ENCODE measurements at regions not wholly inside any gene's neighbourhood (a gene's known extent, or its start where the extent isn't known, plus 50 kb on each side); places are given as distances from the start of the nearest gene placed in this dataset.

DNA sequence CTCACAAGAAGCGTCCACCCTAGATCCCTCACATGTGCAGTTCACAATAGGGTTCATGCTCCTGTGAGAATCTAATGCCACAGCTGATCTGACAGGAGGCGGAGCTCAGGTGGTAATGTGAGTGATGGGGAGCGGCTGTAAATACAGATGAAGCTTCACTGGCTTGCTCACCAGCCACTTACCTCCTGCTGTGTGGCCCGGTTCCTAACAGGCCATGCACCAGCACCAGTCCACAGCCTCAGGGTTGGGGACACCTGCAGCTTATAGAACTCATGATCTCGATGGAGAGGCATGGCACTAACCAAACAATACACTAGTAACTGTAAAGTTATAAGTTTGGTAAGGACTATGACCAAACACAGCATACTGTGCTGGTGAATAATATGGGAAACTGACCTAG, 368.0 kb upstream of the CDH5 start:
- TF ChIP-seq, protein P1, sequence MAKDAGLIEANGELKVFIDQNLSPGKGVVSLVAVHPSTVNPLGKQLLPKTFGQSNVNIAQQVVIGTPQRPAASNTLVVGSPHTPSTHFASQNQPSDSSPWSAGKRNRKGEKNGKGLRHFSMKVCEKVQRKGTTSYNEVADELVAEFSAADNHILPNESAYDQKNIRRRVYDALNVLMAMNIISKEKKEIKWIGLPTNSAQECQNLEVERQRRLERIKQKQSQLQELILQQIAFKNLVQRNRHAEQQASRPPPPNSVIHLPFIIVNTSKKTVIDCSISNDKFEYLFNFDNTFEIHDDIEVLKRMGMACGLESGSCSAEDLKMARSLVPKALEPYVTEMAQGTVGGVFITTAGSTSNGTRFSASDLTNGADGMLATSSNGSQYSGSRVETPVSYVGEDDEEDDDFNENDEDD (CRISPR knock-in tag; IDR thresholded peaks at IDR 0.05; ENCODE audit: borderline replicate concordance) = no peak
- TF ChIP-seq ZNF501 (CRISPR knock-in tag; IDR thresholded peaks at IDR 0.05) (no peak), NFYB (CRISPR knock-in tag; IDR thresholded peaks at IDR 0.05) (no peak), ESRRA (CRISPR knock-in tag; IDR thresholded peaks at IDR 0.05; ENCODE audit: low read depth) (no peak), BCLAF1 (IDR thresholded peaks at IDR 0.05) (no peak)
- TF ChIP-seq, protein P2, sequence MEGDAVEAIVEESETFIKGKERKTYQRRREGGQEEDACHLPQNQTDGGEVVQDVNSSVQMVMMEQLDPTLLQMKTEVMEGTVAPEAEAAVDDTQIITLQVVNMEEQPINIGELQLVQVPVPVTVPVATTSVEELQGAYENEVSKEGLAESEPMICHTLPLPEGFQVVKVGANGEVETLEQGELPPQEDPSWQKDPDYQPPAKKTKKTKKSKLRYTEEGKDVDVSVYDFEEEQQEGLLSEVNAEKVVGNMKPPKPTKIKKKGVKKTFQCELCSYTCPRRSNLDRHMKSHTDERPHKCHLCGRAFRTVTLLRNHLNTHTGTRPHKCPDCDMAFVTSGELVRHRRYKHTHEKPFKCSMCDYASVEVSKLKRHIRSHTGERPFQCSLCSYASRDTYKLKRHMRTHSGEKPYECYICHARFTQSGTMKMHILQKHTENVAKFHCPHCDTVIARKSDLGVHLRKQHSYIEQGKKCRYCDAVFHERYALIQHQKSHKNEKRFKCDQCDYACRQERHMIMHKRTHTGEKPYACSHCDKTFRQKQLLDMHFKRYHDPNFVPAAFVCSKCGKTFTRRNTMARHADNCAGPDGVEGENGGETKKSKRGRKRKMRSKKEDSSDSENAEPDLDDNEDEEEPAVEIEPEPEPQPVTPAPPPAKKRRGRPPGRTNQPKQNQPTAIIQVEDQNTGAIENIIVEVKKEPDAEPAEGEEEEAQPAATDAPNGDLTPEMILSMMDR (CRISPR knock-in tag; IDR thresholded peaks at IDR 0.05) = no peak
- TF ChIP-seq, protein P3, sequence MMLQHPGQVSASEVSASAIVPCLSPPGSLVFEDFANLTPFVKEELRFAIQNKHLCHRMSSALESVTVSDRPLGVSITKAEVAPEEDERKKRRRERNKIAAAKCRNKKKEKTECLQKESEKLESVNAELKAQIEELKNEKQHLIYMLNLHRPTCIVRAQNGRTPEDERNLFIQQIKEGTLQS (CRISPR knock-in tag; IDR thresholded peaks at IDR 0.05) = no peak
- TF ChIP-seq, protein P4, sequence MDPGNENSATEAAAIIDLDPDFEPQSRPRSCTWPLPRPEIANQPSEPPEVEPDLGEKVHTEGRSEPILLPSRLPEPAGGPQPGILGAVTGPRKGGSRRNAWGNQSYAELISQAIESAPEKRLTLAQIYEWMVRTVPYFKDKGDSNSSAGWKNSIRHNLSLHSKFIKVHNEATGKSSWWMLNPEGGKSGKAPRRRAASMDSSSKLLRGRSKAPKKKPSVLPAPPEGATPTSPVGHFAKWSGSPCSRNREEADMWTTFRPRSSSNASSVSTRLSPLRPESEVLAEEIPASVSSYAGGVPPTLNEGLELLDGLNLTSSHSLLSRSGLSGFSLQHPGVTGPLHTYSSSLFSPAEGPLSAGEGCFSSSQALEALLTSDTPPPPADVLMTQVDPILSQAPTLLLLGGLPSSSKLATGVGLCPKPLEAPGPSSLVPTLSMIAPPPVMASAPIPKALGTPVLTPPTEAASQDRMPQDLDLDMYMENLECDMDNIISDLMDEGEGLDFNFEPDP (CRISPR knock-in tag; conservative IDR thresholded peaks at IDR 0.05) = no peak
